B cell (primary cell): ENCODE measurements at regions not wholly inside any gene's neighbourhood (a gene's known extent, or its start where the extent isn't known, plus 50 kb on each side); places are given as distances from the start of the nearest gene placed in this dataset.

Source experiments
- ATAC-seq: fragments of 200-7000 bp; cut with Tn5 transposase; one replicate; pipeline ENCODE4 v1.10.0; 2021; ENCODE audit warnings: low read depth, mild to moderate bottlenecking, moderate number of reproducible peaks, moderate library complexity
- CTCF ChIA-PET: fragments of 350-600 bp; sonication (Branson Sonifier 250); formaldehyde crosslinking; loops from one replicate; lab custom pipeline; 2021; ENCODE audit warnings: antibody characterized with exemption, inconsistent platforms; lab: Charles Lee
- POLR2A ChIA-PET: fragments of 350-600 bp; sonication (Branson Sonifier 250); formaldehyde crosslinking; loops from one replicate; lab custom pipeline; 2021; ENCODE audit warnings: antibody characterized with exemption; lab: Charles Lee
- DNase-seq: peaks from one replicate; pipeline ENCODE4 v3.0.0; 2013
- H2AFZ ChIP-seq: 2 replicates; pipeline ENCODE4 v1.6.1; 2012; ENCODE audit warnings: mild to moderate bottlenecking, low read depth, low read length; ENCODE audit not compliant: insufficient read depth, poor library complexity, severe bottlenecking
- H3K27ac ChIP-seq, 2 donors: 1 replicate in 1 of 2; 2 replicates in 1 of 2; pipeline ENCODE4 v1.5.1; 2012 to 2013; ENCODE audit warnings: low read length in 2 of 2, mild to moderate bottlenecking in 2 of 2, moderate library complexity in 1 of 2
- H3K27me3 ChIP-seq, 4 experiments: fragments of 200-600 bp in 1 of 4; sonication (generic) in 1 of 4; replicated peaks in 1 of 4; 1 replicate in 2 of 4; 2 replicates in 2 of 4; pipeline versions ENCODE4 v1.6.1 to v1.7.0; 2013 to 2016; ENCODE audit warnings: low read length in 3 of 4, mild to moderate bottlenecking in 2 of 4, mixed read lengths in 1 of 4, moderate library complexity in 1 of 4; ENCODE audit not compliant: insufficient read depth in 4 of 4, control insufficient read depth in 3 of 4; ENCODE audit errors: control extremely low read depth in 1 of 4
- H3K36me3 ChIP-seq, 2 experiments: replicated peaks in 1 of 2; 1 replicate in 1 of 2; 2 replicates in 1 of 2; pipeline versions ENCODE4 v1.6.1 to v1.7.1; 2013; ENCODE audit warnings: low read length in 1 of 2; ENCODE audit not compliant: insufficient read depth in 2 of 2, control insufficient read depth in 1 of 2; ENCODE audit errors: control extremely low read depth in 1 of 2, extremely low read depth in 1 of 2
- H3K4me1 ChIP-seq, 2 donors: fragments of 200-600 bp in 1 of 2; sonication (generic) in 1 of 2; 1 replicate in 1 of 2; 2 replicates in 1 of 2; pipeline versions ENCODE4 v1.5.1 to v1.6.1; 2013 to 2017; ENCODE audit warnings: low read length in 2 of 2; ENCODE audit not compliant: control insufficient read depth in 2 of 2, insufficient read depth in 2 of 2
- H3K4me2 ChIP-seq: replicated peaks from 2 replicates; pipeline ENCODE3; 2012; ENCODE audit warnings: mild to moderate bottlenecking, low read depth, low read length; ENCODE audit not compliant: poor library complexity, severe bottlenecking
- H3K4me3 ChIP-seq, 5 experiments: fragments of 200-600 bp in 1 of 5; sonication (generic) in 1 of 5; 1 replicate in 3 of 5; 2 replicates in 2 of 5; pipeline versions ENCODE4 v1.5.1 to v1.7.0; 2011 to 2016; ENCODE audit warnings: low read length in 4 of 5, mild to moderate bottlenecking in 4 of 5, low read depth in 2 of 5, control low read depth in 1 of 5, moderate library complexity in 1 of 5; ENCODE audit not compliant: insufficient read depth in 1 of 5; ENCODE audit errors: control extremely low read depth in 1 of 5, extremely low read depth in 1 of 5
- H3K79me2 ChIP-seq: fragments of 200-600 bp; sonication (generic); one replicate; pipeline ENCODE4 v1.6.0; 2016; ENCODE audit warnings: low read length; ENCODE audit not compliant: control insufficient read depth, insufficient read depth
- H3K9ac ChIP-seq: fragments of 200-600 bp; sonication (generic); 2 replicates; pipeline ENCODE4 v1.6.1; 2017; ENCODE audit warnings: mild to moderate bottlenecking, low read length, moderate library complexity
- H3K9me3 ChIP-seq, 3 donors: one replicate each; pipeline versions ENCODE4 v1.6.1 to v1.7.1; 2013; ENCODE audit warnings: low read length in 2 of 3; ENCODE audit not compliant: control insufficient read depth in 2 of 3, insufficient read depth in 1 of 3; ENCODE audit errors: control extremely low read depth in 1 of 3
- H4K20me1 ChIP-seq: 2 replicates; pipeline ENCODE4 v1.6.0; 2012; ENCODE audit warnings: mild to moderate bottlenecking, low read length; ENCODE audit not compliant: insufficient read depth, control insufficient read depth, poor library complexity, severe bottlenecking
- H3K27ac Mint-ChIP-seq: one replicate; pipeline ENCODE4 v1.8.0; 2021; ENCODE audit warnings: mixed read lengths
- H3K27me3 Mint-ChIP-seq: one replicate; pipeline ENCODE4 v1.8.0; 2021; ENCODE audit warnings: mixed read lengths
- H3K4me1 Mint-ChIP-seq: one replicate; pipeline ENCODE4 v1.8.0; 2021; ENCODE audit warnings: mixed read lengths
- H3K4me3 Mint-ChIP-seq: one replicate; pipeline ENCODE4 v1.8.0; 2021; ENCODE audit warnings: mixed read lengths
- H3K9me3 Mint-ChIP-seq: one replicate; pipeline ENCODE4 v1.8.0; 2022; ENCODE audit warnings: mixed read lengths; ENCODE audit not compliant: insufficient read depth
- EZH2 ChIP-seq: IDR thresholded peaks from 2 replicates; pipeline ENCODE4 v1.6.1; 2012; ENCODE audit warnings: borderline replicate concordance, low read depth, mild to moderate bottlenecking, moderate library complexity, low read length; ENCODE audit not compliant: insufficient read depth, poor library complexity, severe bottlenecking
- WGBS: methylation state at CpG from one replicate; pipeline ENCODE4 v1.1.5; 2013; ENCODE audit warnings: missing lambda C conversion rate; ENCODE audit not compliant: insufficient coverage; 5-methylcytosine and 5-hydroxymethylcytosine counted together
- intact Hi-C: fragments of 100-400 bp; cut with micrococcal nuclease; formaldehyde crosslinking; loops from one replicate; pipeline ENCODE4 v1.10.0; 2022
- TF ChIP-seq, protein P1 (sequence below): fragments of 200-600 bp; IDR thresholded peaks from one replicate; pipeline ENCODE4 v1.8.0; 2022; ENCODE audit warnings: antibody characterized with exemption, mild to moderate bottlenecking

DNA sequence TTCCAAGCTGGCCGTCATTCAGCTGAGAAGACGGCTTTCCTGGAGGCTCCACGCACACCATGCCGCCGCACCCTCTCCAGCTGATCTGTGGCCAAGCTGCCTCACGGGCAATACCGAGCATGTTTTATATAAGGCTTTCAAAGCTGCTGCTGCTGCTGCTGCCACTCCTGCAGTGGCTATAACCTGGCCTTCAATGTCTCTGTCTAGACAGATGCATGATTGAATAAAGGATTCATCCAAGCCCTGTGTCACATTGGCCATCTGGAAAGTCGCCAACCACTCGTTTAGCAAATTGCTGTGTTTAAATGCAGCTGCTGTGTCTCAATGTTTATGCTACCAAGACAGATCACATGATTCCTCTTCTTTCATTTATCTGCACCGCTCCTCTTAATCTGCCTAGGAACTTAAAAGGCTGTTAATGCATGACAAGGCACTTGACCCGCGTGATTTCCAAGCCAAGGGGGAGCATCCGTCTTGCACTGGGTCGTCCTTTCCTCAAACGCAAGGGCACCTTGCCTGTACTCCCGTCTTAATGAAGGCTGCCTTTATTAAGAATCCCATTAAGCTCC is 114.3 kb downstream of the TEX26 start:
- peaks cover 36% of the 10 kb centered on the region for H3K27me3 Mint-ChIP-seq
- H3K4me1 ChIP-seq, result peaks cover 10 to 14% of the 10 kb centered on the region in 2 donors
- no peak overlapping the region for H3K27ac ChIP-seq
- intact Hi-C loops, result no loop called here
- H3K4me3 Mint-ChIP-seq, result no peak overlapping the region
- DNase-seq, result no peak
- H3K27me3 ChIP-seq, result peaks cover 0 to 48% (median 26%) of the 10 kb centered on the region in 4 experiments
- H3K4me3 ChIP-seq, result no peak overlapping the region
- H3K9me3 Mint-ChIP-seq, result no peaks in the 10 kb centered on the region
- WGBS, result 78% methylated on average over 16 of the region's 16 CpGs
- H3K9ac ChIP-seq, result no peak overlapping the region
- H3K4me2 ChIP-seq, result no peak overlapping the region
- ChIA-PET CTCF (interaction anchor here (0.5 kb wide), 1 partner anchor 80 kb away, joined by 4 read pairs; no protein-coding TSS in a partner anchor), POLR2A (no interaction called here)
- peaks cover 0 to 7% (median 0%) of the 10 kb centered on the region in 3 donors for H3K9me3 ChIP-seq
- no peak overlapping the region for H2AFZ ChIP-seq
- no peak for TF ChIP-seq EZH2
- TF ChIP-seq, protein P1, sequence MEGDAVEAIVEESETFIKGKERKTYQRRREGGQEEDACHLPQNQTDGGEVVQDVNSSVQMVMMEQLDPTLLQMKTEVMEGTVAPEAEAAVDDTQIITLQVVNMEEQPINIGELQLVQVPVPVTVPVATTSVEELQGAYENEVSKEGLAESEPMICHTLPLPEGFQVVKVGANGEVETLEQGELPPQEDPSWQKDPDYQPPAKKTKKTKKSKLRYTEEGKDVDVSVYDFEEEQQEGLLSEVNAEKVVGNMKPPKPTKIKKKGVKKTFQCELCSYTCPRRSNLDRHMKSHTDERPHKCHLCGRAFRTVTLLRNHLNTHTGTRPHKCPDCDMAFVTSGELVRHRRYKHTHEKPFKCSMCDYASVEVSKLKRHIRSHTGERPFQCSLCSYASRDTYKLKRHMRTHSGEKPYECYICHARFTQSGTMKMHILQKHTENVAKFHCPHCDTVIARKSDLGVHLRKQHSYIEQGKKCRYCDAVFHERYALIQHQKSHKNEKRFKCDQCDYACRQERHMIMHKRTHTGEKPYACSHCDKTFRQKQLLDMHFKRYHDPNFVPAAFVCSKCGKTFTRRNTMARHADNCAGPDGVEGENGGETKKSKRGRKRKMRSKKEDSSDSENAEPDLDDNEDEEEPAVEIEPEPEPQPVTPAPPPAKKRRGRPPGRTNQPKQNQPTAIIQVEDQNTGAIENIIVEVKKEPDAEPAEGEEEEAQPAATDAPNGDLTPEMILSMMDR, result no peak
- peaks cover 8% of the 10 kb centered on the region for H3K4me1 Mint-ChIP-seq
- no peak for ATAC-seq
- no peak overlapping the region for H3K27ac Mint-ChIP-seq
- no peaks in the 10 kb centered on the region for H4K20me1 ChIP-seq
- no peaks in the 10 kb centered on the region for H3K36me3 ChIP-seq
- no peaks in the 10 kb centered on the region for H3K79me2 ChIP-seq

DNA sequence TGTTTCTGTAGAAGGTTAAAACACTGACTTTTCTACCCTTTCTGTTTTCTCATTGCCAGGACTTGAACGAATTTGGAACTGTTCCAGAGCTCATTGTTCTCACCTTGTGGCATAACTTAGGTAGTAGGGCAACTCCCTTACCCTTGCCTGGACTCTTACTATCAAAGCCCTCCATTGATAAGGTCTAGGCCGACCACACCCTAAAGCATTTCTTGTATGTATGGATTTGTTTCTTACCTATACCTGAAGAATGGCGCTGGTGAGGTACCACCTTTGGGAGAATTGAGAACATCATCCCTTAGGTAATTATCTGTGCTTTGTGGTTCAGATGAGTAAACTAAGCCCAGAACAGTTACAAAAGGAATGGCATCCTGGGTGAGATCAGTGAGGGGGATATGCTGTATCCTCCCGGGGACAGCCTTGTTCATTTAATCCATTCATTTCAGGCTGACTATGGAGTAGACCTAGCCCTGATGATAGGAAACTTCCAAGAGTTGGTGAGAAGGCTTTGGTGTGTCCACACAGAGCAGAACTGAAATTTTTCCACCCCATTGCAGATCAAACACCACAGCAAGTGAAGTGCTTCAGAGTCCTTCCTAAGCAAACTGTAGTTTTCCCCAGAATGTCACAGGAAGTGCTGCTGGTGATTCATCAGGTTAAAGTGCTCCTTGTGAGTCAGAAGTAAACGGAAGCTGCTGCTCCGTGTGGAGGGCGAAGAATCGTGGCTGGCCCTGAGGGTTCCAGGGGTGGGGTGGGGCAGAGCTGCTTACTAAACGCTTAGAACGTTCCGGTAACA is 113.0 kb downstream of the TEX26 start:
- WGBS, result 13% methylated on average over 4 of the region's 11 CpGs
- H3K79me2 ChIP-seq, result no peaks in the 10 kb centered on the region
- Mint-ChIP-seq H3K4me1 (peaks cover 8% of the 10 kb centered on the region), H3K9me3 (no peaks in the 10 kb centered on the region), H3K27me3 (peaks cover 39% of the 10 kb centered on the region), H3K27ac (no peak overlapping the region), H3K4me3 (no peak overlapping the region)
- intact Hi-C loops, result no loop called here
- no peak overlapping the region for H3K9ac ChIP-seq
- H3K9me3 ChIP-seq, result peaks cover 0 to 7% (median 0%) of the 10 kb centered on the region in 3 donors
- no peak overlapping the region for H3K4me2 ChIP-seq
- TF ChIP-seq, protein P1, result no peak
- TF ChIP-seq EZH2, result no peak
- H3K4me3 ChIP-seq, result no peak overlapping the region
- ATAC-seq (no peak), DNase-seq (no peak)
- H3K4me1 ChIP-seq, result peaks cover 10 to 14% of the 10 kb centered on the region in 2 donors
- H3K27ac ChIP-seq, result no peak overlapping the region
- CTCF ChIA-PET, result interaction anchor here (0.9 to 2.2 kb wide), 7 partner anchors 10 to 923 kb away, joined by 3 to 12 read pairs (median 4); no protein-coding TSS in a partner anchor
- H3K27me3 ChIP-seq, result peaks cover 0 to 53% (median 29%) of the 10 kb centered on the region in 4 experiments
- POLR2A ChIA-PET, result no interaction called here
- peak overlapping the region; percentile 20 for H2AFZ ChIP-seq
- H3K36me3 ChIP-seq, result no peaks in the 10 kb centered on the region
- H4K20me1 ChIP-seq, result no peaks in the 10 kb centered on the region
